Neural cell (in vitro differentiated cells): ENCODE measurements at regions not wholly inside any gene's neighbourhood (a gene's known extent, or its start where the extent isn't known, plus 50 kb on each side); places are given as distances from the start of the nearest gene placed in this dataset.

Source experiments
- CTCF ChIP-seq: fragments of 450-650 bp; IDR thresholded peaks from 2 replicates; pipeline ENCODE4 v1.5.1; 2014; ENCODE audit warnings: antibody characterized with exemption, mild to moderate bottlenecking, moderate library complexity; ENCODE audit not compliant: poor library complexity, severe bottlenecking
- EZH2 ChIP-seq: fragments of 200-600, 300-800 bp; shearing (Covaris generic), sonication (generic); IDR thresholded peaks from 2 replicates; pipeline ENCODE4 v1.6.1; 2014; ENCODE audit warnings: antibody characterized with exemption, low read length, borderline replicate concordance, mild to moderate bottlenecking; ENCODE audit not compliant: insufficient read depth, poor library complexity, severe bottlenecking
- REST ChIP-seq: IDR thresholded peaks from 2 replicates; pipeline ENCODE4 v1.6.1; 2012; ENCODE audit warnings: borderline replicate concordance

- TF ChIP-seq CTCF (no peak), REST (no peak), EZH2 (no peak)
Observed at GRCh38 chr22:48263791-48264351, 1501.4 kb downstream of the TBC1D22A start.
